GM19035 (cell line): ENCODE measurements at regions not wholly inside any gene's neighbourhood (a gene's known extent, or its start where the extent isn't known, plus 50 kb on each side); places are given as distances from the start of the nearest gene placed in this dataset.
"Not testable (repeated sequence)": the region's sequence is repeated elsewhere in the genome, so short reads cannot be mapped to it uniquely, and the experiment has no call there.

Source experiments
- ATAC-seq: cut with Tn5 transposase; IDR thresholded peaks from one replicate; pipeline ENCODE4 v1.9.1; 2021; ENCODE audit not compliant: unreplicated experiment

DNA sequence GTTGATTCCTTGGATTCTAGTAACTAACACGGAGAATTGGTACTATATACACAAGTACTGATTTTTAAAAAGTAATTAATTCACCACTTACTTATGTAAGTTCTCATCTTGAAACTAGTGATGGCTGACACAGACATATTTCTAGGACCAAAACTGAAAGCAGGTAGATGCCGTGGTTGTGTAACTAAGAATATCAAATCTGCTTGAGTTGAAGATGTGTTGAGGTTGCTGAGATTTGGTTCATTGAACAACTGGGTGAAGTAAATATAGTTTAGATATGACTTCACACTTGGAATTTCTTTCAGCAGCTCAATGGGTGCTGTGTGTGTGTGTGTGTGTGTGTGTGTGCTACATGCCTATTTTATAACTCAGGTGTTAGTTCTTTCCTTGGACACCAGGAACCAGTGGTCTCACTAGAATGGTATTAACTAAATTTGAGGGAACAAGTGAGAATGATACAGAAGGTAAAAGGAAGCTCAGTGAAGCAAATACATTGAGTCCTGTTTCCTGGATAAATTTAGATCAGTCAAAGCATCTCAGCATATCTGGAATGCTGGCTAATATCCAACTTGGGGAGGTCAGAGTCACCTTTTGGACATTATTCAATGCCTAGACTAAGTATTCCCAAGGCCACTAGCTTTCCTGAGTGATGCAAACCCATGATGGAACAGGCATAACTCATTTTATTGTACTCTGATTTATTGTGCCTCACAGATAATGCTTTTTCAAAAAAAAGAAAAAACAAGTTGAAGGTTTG, 110.7 kb upstream of the ZEB2 start:
- peak; percentile 91 for ATAC-seq

DNA sequence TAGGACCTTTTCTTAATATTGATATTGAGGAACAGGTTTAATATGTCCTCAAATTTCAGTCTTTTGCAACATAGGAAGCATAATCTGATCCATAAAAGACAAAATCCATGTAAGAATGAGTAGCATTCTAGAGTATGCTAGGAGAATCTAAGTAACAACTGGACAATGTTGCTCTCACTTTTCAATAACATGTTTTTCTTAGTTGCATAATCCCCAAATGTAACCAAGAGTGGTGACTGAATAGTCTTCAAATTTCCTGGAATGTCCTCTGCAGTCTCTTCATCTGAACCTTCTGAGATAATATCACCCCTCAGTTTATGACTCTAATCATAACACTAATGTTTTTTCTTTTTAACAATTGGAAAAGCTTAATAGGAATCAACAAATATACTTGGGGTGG, 110.0 kb upstream of the ZEB2 start:
- no peak for ATAC-seq

DNA sequence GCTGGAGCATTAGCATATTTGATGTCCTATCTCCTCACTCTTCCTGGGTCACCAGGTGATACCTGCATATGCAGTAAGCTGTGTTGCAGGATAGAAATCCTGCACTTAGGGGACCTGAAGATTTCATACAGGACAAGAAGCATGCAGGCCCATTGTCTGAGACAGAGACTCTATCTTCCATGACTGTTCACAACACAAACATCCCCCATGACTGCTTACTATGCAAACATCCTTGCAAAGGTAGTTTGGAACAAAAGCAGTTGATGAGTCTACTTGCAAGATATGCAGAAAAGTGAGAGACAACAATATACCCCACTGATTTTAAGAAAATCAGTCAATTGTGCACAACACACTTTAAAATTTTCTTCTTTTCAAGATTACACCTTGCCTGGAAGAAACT, 108.6 kb upstream of the ZEB2 start:
- ATAC-seq, result no peak

DNA sequence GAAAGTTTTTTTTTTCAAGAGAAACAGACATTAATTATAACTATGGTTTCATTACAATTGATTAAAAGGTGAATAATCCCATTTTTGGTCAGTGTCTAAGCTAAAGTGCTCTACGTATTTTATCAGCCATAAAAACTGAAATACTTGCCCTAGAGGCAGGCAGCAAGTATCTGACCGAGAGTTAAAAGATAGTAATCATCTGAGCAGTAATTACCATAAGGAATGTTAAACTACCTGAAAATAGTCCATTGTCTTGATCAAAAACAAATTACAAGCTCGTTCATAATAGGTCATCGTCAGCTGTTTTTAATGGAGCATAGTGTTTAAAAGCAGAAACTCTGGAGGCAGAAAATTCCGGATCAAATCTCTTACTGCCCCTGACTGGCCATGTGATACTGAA, 105.7 kb upstream of the ZEB2 start:
- no peak for ATAC-seq

DNA sequence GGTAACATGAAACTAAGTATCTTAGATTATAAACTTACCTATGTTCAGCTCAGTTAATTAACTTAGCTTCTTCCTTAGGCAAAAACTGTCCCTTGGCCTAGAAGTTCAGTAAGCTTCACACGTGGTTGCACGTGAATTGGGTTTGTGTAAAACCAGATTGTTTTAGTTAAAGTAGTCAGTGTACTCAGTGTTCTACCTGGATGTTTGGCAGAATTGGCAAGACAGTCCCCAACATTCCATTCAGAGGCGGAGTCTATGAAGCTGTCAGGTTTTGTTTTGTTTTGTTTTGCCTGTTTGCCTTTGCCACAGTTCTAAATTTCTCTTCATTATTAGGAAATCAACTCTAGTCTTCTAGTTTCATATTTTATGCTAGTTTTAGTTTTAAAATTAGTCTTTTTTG, 105.3 kb upstream of the ZEB2 start:
- ATAC-seq, result no peak

DNA sequence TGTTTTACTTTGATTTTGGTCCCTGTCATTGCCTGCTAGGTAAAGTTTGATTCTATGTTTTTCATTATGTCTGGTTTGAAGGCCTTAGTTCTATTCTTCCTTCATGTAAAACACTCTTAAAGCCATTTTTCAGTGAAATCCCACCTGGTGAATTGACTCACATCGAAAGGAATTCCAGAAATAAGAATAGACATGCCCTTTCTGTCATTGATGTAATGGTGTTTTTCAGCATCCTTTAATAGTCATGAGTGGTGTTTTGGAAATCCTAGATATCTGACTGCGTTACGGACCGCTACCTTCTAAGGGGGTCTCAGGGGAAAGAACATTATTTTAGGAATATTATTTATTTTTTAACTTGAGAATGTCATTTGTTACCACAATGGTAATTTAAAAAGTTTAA, 104.5 kb upstream of the ZEB2 start:
- ATAC-seq, result no peak

DNA sequence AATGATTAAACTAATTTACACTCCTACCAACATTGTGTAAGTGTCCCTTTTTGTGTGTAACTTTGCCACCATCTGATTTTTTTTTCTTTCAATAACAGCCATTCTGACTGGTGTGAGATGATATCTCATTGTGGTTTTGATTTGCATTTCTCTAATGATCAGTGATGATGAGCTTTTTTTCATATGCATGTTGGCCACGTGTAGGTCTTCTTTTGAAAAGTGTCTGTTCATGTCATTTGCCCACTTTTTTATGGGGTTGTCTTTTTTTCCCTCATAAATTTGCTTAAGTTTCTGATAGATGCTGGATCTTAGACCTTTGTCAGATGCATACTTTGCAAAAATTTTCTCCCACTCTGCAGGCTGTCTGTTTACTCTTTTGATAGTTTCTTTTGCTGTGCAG, 102.5 kb upstream of the ZEB2 start:
- not testable (repeated sequence) for ATAC-seq

DNA sequence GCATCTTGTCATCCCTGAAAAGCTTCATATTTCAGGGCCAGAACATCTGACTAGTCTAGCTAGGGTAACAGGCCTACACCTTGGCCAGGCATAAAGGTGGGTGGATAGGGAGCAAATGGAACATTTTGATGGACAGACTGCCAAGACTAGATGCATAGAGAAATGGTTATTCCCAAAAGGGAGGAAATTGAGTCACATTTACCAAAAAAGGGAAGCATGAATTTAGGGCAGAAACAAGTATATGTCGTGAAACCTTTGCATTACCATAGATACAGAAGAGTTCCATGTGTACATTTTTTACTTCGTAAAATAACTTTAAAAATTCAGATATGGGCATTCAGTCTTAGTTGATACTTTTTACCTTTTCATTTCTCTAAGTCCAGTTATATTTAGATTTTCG, 101.3 kb upstream of the ZEB2 start:
- no peak for ATAC-seq

DNA sequence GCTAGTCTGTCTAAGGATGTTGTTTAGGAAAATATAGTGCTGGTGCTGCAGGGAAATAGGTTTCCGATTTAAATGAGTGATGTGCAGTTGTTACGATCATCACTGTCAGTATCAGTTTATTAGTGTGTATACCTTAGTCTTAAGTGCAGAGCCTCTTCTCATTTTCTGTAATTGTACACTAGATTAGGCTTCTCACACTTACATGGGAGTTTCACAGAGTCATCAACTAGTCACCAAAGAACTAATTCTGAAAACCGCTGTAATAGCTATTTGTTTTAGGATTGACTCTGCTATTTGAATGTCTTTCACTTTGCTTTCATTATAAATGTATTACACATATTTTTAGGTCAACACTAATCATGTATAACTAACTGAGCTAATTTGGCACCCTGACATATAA, 99.8 kb upstream of the ZEB2 start:
- no peak for ATAC-seq

DNA sequence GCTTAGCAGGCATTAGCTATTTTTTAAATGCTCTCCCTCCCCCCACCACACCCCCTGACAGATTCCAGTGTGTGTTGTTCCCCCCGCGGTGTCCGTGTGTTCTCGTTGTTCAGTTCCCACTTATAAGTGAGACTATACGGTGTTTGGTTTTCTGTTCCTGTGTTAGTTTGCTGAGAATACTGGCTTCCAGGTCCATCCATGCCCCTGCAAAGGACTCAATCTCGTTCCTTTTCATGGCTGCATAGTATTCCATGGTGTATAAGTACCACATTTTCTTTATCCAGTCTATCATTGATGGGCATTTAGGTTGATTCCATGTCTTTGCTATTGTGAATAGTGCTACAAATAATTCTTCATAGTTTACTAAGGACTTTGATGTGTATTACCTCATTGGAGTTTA, 97.3 kb upstream of the ZEB2 start:
- not testable (repeated sequence) for ATAC-seq

DNA sequence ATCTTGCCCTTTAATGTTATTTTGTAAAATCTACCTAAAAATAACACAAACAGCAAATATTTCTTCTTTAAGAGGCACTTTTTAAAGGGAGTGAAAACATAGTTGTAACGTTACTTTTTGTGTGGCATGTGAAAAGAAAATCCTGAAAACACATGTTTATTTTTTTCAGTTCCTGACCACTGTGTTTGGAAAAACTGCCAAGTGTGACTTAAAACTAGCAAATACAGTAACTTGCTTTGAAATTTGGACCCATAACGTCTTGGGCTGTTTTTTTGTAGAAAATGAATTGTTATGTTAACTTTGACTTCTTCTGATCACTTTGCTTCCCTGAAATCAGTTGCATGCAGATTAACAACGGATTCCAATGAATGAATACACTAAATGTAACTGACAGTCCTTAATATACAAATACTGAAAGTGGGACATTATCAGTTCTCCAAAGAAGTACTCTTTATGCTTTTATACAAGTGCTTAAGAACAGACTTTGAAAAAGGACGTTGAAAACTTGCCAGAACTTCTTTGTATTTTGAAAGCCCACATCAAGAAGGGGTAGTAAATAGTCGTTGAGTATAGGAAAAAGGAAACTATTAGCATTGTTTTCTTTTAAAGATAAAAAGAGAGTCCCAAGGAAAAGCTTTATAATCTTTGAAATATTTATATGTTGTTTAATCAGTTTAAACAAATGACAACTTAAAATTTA, 96.1 kb upstream of the ZEB2 start:
- ATAC-seq, result no peak

DNA sequence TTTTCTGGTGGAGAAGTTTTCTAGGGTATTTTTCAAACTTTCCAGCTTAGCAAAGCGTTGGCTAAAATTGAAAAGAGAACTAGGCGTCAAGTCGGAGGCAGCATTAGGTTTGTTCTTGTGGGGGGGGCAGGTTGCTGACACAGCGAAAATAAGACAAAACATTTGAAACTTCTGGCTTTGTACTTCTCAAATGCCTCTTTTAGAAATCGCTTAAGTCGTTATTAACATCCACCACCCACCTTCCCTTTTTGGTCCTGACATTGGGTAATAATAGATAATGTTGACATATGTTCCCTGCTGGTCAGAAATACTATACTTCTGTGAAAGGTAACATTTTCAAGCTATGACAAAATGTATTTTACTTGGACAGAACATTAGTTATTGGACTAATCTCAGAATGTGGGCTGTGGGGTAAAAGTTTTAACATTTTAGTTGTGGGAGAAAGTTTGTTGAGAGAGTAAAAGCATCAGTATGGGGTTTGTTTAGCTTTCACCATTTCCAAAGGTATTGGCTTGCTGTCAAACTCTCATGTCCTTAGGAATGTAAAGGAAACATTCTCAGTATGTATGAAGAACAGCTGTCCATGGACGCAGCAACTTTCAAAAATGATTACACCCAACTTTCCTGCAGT, 88.1 kb upstream of the ZEB2 start:
- ATAC-seq, result no peak

DNA sequence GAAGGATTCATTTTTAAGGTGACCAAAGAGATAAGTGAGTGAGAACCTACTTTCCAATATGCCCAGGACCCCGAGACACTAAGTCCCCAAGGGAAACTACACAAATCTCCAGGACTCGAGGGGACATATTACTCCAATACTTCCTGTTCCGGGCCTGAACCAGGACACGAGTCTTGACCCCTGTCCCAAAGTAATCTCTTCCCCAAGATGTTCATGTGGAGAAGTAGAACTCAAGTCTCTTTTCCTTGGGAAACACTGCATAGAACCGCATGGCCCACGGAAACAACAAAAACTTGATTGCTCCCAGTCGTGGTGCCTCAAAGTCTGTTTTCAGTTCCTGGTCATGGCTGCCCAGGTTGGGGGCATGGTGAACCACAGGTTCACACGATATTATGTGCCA, 87.2 kb upstream of the ZEB2 start:
- no peak for ATAC-seq

DNA sequence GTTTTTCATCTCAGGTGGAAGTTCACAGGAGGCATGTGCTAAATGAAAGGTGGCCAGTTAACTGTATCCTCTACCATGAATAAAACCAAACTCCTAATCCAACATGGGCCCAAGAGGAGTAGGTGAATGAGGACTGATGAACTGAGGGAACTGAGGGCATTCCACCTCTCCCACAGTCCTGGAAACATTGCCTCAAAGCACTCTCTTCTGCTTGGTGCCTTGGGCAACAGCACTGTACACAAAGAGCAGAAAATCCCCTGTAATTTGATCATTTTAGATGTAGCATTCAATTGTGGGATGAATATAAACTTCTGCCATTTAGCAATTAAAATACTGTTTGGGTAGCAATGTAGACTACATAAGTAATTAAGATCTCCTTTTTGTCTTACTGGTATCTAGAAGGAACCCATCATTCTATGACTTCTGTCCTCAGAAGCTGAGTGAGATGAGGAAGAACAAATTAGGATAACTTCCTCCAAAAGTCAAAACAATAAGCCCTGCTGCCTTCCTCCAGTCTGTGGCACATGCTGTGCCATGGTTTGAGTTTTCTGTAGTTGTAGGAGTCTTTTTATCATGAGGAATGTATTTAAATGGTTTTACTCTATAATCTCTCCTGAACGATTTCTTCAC, 86.7 kb upstream of the ZEB2 start:
- ATAC-seq, result no peak

DNA sequence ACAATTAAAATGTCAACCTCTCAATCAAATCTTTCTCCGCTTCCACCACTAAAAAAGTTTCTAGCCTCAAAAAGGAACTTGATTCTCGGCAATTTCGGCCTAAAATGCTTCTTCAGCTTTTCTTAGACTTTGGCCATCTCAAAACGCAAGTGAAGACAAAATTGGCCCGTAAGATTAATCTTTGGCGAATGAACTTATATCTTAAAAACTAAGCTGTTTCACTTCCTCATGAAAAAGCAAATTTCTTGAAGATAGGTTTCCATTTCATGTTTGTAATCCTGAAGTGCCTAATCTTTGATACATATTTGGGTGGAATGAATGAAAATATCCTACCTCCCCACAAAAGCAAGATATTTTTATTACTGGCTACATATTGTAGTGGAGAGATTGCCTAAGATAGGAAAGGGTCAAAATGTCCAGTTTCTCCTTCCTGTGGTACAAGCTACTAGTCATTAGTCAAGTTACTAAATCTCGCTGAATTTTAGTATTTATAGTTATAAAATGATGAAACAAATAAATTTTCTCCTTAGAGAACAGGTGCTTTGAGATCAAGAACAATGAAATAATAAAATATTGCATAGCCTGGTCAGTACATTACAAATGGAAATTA, 85.4 kb upstream of the ZEB2 start:
- no peak for ATAC-seq

DNA sequence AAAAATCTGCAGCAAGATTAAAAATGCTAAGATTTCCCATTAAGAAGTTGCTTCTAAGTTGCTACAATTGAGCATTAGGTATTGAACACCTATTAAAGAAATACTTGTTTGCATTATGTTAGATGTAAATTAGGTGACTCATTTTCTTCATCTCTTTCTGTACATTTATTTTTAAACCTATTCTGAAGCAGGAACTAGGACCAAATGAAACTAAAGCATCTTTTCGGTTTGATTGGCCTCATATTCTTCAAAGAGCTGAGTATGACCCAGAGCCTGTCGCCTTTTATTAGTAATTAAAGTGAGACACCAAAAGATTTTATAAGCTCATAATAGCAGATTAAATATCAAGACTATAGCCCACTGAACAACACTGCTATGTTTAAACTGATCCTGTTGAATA, 83.4 kb upstream of the ZEB2 start:
- ATAC-seq, result no peak

DNA sequence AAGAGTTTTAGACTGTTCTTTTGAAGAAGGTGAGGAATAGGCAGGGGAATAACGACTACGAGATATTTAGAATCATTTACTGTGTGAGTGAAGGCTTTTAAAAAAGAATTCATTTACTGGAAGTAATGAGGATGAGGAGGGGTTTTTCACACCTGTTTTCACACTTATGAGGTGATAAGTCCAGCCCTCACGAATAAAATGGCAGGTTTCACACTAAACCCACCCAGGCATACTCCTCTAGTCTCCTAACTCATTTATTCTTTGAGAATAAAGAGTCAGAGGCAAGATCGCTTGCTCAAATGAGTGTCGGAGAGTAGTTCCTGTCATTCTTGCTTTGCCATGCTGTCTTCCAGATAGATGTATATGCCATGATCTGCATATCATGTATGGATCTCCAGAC, 79.0 kb upstream of the ZEB2 start:
- no peak for ATAC-seq

DNA sequence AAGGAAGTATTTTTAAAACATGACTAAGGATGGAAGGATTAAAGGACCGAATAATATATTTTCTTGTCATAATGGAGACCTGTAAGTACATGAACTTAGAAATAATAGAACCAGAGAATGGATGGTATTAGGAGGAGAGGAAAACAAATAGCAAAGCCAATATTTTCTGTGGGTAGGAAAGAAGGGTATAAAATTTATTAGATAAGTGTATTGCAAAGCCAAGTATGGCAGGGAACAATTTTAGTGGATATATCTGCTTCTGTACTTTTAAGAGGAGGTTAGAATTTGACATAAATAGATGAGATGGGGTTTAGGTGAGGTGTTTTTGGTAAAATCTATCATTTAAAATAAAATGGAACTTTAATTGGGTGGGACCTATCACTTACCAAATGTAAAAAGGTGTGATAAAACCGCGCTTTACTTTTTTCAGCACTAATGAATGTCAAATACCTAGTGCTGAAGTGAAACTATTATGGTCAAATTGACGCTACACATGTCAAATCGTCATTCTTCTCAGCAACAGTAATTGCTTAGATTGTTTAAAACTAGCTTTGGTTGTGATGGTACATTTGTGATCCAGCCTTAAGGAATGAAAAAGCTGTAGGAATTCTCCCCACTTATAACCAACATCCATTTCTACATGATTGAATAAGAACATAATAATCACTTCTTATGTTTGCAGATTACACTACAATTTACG, 78.1 kb upstream of the ZEB2 start:
- ATAC-seq, result no peak

DNA sequence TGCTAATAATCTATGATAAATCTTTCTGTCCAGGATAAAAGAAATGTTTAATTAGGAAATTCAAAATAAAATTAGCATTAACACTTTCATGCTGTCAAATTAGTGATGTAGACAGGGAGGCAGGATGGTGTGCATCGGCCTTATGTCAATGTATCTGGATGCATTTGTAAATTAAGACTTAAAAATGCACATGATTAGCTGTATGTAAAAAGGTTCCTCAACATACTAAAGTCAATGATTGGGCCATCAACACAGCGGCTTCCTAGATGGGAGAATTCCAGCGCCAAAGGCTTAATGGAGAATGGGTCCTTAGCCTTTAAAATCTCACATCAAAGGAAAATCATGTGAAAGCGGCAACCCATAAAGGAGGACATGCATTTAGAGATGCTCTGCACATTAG, 77.5 kb upstream of the ZEB2 start:
- ATAC-seq, result no peak

DNA sequence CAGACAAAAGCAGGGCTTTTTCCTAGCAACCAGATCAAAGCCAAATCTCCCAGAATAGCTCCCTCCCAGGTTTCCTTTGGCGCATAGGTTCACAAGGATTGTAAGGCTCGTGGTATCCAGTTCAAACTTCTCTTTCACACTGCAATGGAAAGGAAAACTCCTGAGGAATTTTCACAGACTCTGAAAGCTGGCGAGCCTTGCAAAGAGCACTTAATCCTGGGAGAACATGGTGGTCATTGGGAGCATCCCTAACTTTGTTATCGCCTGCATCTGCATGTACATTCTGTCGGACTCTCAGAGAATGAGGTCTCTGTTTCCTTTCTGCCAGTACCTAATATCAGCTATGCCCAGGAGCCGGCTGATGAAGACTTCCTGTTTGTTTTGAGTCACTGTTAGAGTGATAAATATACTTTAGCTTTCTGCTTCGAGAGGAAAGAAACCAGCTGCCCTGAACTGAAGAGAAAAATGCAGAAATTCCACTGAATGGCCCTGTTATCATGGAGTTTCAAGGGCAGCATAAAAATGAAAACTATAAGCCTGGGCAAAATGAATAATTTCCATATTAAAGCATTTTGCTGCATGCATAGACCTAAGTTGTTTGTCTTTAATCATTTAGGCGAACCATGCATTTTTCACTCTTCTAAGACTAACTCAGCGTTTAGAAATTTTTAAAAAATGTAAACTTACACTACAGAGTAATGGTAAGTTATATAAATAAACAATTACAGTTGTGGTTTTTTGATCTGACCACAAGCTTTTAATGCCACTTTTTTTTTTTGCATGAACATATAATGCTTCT, 76.4 kb upstream of the ZEB2 start:
- ATAC-seq, result peak; percentile 86
